Mesendoderm (in vitro differentiated cells): ENCODE measurements at regions not wholly inside any gene's neighbourhood (a gene's known extent, or its start where the extent isn't known, plus 50 kb on each side); places are given as distances from the start of the nearest gene placed in this dataset.

Experiments
- DNase-seq: peaks from one replicate; pipeline ENCODE4 v3.0.0; 2013
- H2AK5ac ChIP-seq: 2 replicates; pipeline ENCODE4 v1.6.1; 2013; ENCODE audit warnings: low read length, inconsistent platforms
- H2BK120ac ChIP-seq: 2 replicates; pipeline ENCODE4 v1.6.1; 2013; ENCODE audit warnings: low read depth, mild to moderate bottlenecking, low read length, moderate library complexity, mixed read lengths
- H2BK15ac ChIP-seq: replicated peaks from 2 replicates; pipeline ENCODE4 v1.6.1; 2013; ENCODE audit warnings: low read depth, mild to moderate bottlenecking, moderate library complexity
- H2BK5ac ChIP-seq: 2 replicates; pipeline ENCODE4 v1.6.1; 2013; ENCODE audit warnings: low read length, inconsistent platforms
- H3K18ac ChIP-seq: 2 replicates; pipeline ENCODE4 v1.6.1; 2013; ENCODE audit warnings: mild to moderate bottlenecking, low read length, mixed read lengths
- H3K23ac ChIP-seq: one replicate; pipeline ENCODE4 v1.6.1; 2013; ENCODE audit warnings: low read length
- H3K27ac ChIP-seq: 2 replicates; pipeline ENCODE4 v1.5.1; 2013; ENCODE audit warnings: low read depth, mild to moderate bottlenecking, inconsistent platforms, low read length, moderate library complexity
- H3K27me3 ChIP-seq: 2 replicates; pipeline ENCODE4 v1.6.1; 2013; ENCODE audit warnings: low read length, control low read depth, mild to moderate bottlenecking, inconsistent platforms; ENCODE audit not compliant: insufficient read depth, poor library complexity
- H3K36me3 ChIP-seq: 2 replicates; pipeline ENCODE4 v1.6.1; 2013; ENCODE audit warnings: low read length, inconsistent platforms; ENCODE audit not compliant: control insufficient read depth, insufficient read depth
- H3K4ac ChIP-seq: one replicate; pipeline ENCODE4 v1.6.1; 2013; ENCODE audit warnings: low read depth, mild to moderate bottlenecking, low read length, moderate library complexity
- H3K4me1 ChIP-seq: 2 replicates; pipeline ENCODE4 v1.6.1; 2013; ENCODE audit warnings: low read depth, low read length, inconsistent platforms; ENCODE audit not compliant: control insufficient read depth
- H3K4me2 ChIP-seq: 2 replicates; pipeline ENCODE4 v1.6.1; 2013; ENCODE audit warnings: low read length
- H3K4me3 ChIP-seq: 2 replicates; pipeline ENCODE4 v1.5.1; 2013; ENCODE audit warnings: mild to moderate bottlenecking, low read length
- H3K56ac ChIP-seq: one replicate; pipeline ENCODE4 v1.6.1; 2013; ENCODE audit warnings: low read length
- H3K79me1 ChIP-seq: 2 replicates; pipeline ENCODE4 v1.6.1; 2013; ENCODE audit warnings: low read length, inconsistent platforms
- H3K79me2 ChIP-seq: 2 replicates; pipeline ENCODE4 v1.6.1; 2013; ENCODE audit warnings: mild to moderate bottlenecking, low read length; ENCODE audit not compliant: control insufficient read depth, insufficient read depth
- H3K9ac ChIP-seq: 2 replicates; pipeline ENCODE4 v1.6.1; 2013; ENCODE audit warnings: low read length, inconsistent platforms
- H4K5ac ChIP-seq: one replicate; pipeline ENCODE4 v1.6.1; 2013; ENCODE audit warnings: low read length
- H4K8ac ChIP-seq: one replicate; pipeline ENCODE4 v1.6.1; 2013; ENCODE audit warnings: low read depth, mild to moderate bottlenecking, control low read depth, low read length, moderate library complexity
- WGBS: extraction: QIAGEN DNeasy Blood & Tissue Kit; methylation state at CpG from one replicate; pipeline ENCODE4 v1.1.7; 2013; ENCODE audit warnings: low lambda C conversion rate, missing lambda C conversion rate; ENCODE audit not compliant: insufficient coverage; ENCODE audit errors: extremely low coverage; 5-methylcytosine and 5-hydroxymethylcytosine counted together

DNA sequence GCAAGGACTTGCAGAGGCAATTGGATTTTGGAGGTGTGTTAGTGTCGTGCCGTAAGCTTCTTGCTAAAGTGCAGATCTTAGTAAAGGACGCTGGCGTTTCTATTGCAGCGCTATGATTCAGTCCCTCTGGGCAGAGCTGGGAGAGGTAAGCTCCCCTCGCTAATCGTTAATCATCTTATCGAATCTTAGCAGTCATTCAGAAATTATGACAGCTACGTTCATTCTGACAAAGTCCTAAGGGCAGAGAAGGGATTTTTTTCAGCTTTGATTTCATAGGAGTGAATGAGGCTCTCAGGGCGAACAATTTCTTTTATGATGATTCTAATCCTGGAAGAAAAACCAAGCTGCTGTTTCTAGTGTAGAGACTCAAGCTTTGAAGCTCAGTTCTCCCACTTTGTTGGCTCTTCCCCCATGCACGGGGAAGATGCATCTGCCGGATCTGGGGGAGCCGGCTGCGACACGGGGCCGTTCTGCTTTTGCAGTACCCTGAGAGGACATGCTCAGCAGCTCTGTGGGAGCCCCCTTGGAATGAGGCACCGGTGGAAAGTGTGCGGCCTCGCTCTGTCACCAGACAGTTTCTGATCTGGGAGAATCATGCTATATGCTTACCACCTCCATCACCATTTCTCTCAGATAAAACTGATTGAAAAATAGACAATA is 79.1 kb upstream of the SLC22A23 start:
- Histone ChIP-seq H3K4ac (no peak overlapping the region), H3K23ac (no peak overlapping the region), H2AK5ac (no peak overlapping the region), H3K27me3 (no peaks in the 10 kb centered on the region), H4K8ac (no peak overlapping the region), H2BK5ac (no peak overlapping the region), H2BK120ac (no peak overlapping the region), H3K79me1 (no peaks in the 10 kb centered on the region), H3K36me3 (no peaks in the 10 kb centered on the region), H3K4me2 (no peak overlapping the region), H3K79me2 (no peaks in the 10 kb centered on the region), H3K27ac (no peak overlapping the region), H3K18ac (no peak overlapping the region), H4K5ac (no peak overlapping the region), H3K9ac (no peak overlapping the region), H3K4me1 (no peaks in the 10 kb centered on the region), H3K4me3 (no peak overlapping the region), H2BK15ac (no peak overlapping the region), H3K56ac (no peak overlapping the region)
- no peak for DNase-seq
- no CpG with 5 or more reads among the region's 19 CpGs for WGBS

DNA sequence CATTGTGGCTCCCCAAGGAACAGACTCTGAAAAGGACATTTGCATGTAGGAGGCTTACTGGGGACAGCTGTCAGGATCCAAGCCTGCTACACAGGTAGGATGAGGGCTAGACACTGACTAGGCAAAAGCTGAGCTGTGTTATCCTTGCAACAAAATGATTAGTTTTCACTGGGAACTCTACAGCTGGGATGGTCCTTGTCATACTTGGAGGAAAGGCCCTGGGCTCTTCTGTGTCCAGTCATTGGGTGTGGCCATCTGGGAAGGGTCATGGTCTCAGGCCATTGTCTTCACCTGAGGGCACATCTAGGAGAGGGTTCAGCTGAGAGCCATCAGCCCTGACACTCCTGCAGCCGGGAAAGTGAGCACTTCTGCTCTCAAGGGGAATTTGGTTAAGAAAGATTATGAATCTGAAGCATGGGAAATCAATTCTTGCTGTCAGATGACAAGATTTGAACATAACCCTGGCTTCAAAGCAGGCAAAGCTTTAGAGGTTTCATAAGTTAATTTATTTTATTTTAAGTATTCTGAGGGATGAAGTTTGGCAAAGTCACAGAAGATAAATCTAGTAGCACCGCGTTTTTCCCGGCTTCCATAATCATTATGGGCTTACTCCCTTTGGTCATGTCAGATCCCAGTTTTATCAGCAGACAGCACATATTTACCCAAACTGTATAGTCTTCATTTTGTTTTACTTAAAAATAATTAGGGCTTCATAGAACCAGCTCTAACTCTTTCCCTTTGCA is 78.4 kb upstream of the SLC22A23 start:
- Histone ChIP-seq H3K27me3 (no peaks in the 10 kb centered on the region), H3K56ac (no peak overlapping the region), H3K79me1 (no peaks in the 10 kb centered on the region), H4K5ac (no peak overlapping the region), H3K4me2 (no peak overlapping the region), H3K4ac (no peak overlapping the region), H2AK5ac (no peak overlapping the region), H3K36me3 (no peaks in the 10 kb centered on the region), H3K18ac (no peak overlapping the region), H3K4me3 (no peak overlapping the region), H3K27ac (no peak overlapping the region), H3K4me1 (no peaks in the 10 kb centered on the region), H3K23ac (no peak overlapping the region), H3K9ac (no peak overlapping the region), H4K8ac (no peak overlapping the region), H2BK15ac (no peak overlapping the region), H3K79me2 (no peaks in the 10 kb centered on the region), H2BK120ac (no peak overlapping the region), H2BK5ac (no peak overlapping the region)
- no CpG with 5 or more reads among the region's 4 CpGs for WGBS
- DNase-seq: no peak

DNA sequence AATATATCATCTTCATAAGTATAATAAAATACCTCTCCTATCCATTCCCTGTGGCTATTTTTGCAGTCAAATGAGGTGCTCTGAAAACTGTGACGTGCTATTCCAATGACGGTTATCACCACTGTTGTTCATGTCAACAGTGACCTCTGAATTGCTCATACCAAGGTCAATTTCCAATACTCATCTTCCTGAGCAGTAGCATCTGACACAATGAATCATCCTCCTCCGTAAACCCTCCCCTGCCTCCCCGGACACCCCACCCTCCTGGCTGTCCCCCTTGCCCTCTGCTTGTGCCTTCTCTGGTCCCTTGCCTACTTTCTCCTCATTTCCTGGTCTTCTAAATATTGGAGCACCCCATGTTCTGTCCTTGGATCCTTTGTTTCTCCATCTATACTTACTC is 77.7 kb upstream of the SLC22A23 start:
- DNase-seq: no peak
- H2BK5ac ChIP-seq: no peak overlapping the region
- no peak overlapping the region for H3K18ac ChIP-seq
- H3K79me2 ChIP-seq: no peaks in the 10 kb centered on the region
- H3K23ac ChIP-seq: no peak overlapping the region
- H2BK120ac ChIP-seq: no peak overlapping the region
- no peak overlapping the region for H3K56ac ChIP-seq
- H3K4ac ChIP-seq: no peak overlapping the region
- no peaks in the 10 kb centered on the region for H3K27me3 ChIP-seq
- no peaks in the 10 kb centered on the region for H3K36me3 ChIP-seq
- WGBS: no CpG with 5 or more reads among the region's 4 CpGs
- H2BK15ac ChIP-seq: no peak overlapping the region
- no peaks in the 10 kb centered on the region for H3K79me1 ChIP-seq
- H2AK5ac ChIP-seq: no peak overlapping the region
- H3K4me3 ChIP-seq: no peak overlapping the region
- no peak overlapping the region for H4K8ac ChIP-seq
- no peak overlapping the region for H3K27ac ChIP-seq
- H3K4me2 ChIP-seq: no peak overlapping the region
- no peak overlapping the region for H4K5ac ChIP-seq
- no peaks in the 10 kb centered on the region for H3K4me1 ChIP-seq
- no peak overlapping the region for H3K9ac ChIP-seq

DNA sequence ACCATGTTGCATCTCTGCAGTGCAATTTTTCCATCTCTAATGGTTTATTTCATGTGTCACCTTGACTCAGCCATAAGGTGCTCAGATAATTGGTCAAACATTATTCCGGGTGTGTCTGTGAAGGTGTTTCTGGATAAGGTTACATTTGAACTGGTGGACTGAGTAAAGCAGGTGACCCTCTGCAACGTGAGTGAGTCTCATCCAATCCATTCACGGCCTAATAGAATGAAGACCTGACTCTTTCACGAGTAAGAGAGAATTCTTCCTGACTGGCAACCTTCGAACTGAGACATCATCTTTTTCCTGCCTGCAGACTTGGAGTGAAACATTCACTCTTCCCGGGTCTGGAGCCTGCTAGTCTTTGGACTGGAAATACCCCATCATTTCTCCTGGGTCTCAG is 77.1 kb upstream of the SLC22A23 start:
- H2BK120ac ChIP-seq: no peak overlapping the region
- no peak overlapping the region for H4K8ac ChIP-seq
- no peak overlapping the region for H3K23ac ChIP-seq
- H3K4me3 ChIP-seq: no peak overlapping the region
- no peak overlapping the region for H3K4ac ChIP-seq
- no peaks in the 10 kb centered on the region for H3K4me1 ChIP-seq
- no peaks in the 10 kb centered on the region for H3K79me2 ChIP-seq
- no peak overlapping the region for H2BK5ac ChIP-seq
- no peak overlapping the region for H4K5ac ChIP-seq
- H3K27me3 ChIP-seq: no peaks in the 10 kb centered on the region
- H3K56ac ChIP-seq: no peak overlapping the region
- no CpG with 5 or more reads among the region's 6 CpGs for WGBS
- no peak overlapping the region for H3K9ac ChIP-seq
- DNase-seq: no peak
- no peaks in the 10 kb centered on the region for H3K79me1 ChIP-seq
- H3K27ac ChIP-seq: no peak overlapping the region
- H3K4me2 ChIP-seq: no peak overlapping the region
- H2BK15ac ChIP-seq: no peak overlapping the region
- no peak overlapping the region for H3K18ac ChIP-seq
- no peaks in the 10 kb centered on the region for H3K36me3 ChIP-seq
- H2AK5ac ChIP-seq: no peak overlapping the region

DNA sequence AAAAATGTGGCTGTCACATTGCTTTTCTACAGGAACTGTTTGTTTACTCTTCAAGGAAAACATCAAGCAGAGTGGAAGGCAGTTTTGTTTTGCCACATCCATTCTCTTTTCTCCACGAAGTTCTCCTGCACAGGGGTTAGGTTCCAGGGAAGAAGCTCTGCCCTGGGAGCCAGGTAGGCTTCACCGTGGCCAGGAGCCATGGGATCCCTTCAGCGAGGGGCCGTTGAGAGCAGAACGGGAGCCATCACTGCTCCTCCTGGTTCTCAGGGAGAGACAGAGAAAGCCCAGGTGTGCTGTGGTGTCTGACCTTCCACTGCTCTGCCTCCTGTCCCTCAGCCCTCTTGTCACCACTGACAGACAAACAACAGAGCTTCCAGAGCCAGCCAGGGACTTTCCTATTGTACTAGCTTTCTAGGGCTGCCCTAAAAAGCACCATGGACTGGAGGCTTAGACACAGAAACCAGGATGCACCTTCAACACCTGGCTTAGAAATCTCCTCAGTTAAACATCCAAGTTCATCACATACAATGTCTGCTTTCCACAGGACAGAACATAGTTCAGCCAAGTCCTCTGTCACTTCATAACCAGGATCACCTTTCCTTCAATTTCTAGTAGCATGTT is 75.6 kb upstream of the SLC22A23 start:
- no peak overlapping the region for H3K23ac ChIP-seq
- no peak overlapping the region for H3K9ac ChIP-seq
- H3K18ac ChIP-seq: no peak overlapping the region
- H3K4ac ChIP-seq: no peak overlapping the region
- H4K5ac ChIP-seq: no peak overlapping the region
- H2BK5ac ChIP-seq: no peak overlapping the region
- H3K79me1 ChIP-seq: no peaks in the 10 kb centered on the region
- H3K4me3 ChIP-seq: no peak overlapping the region
- H4K8ac ChIP-seq: no peak overlapping the region
- H3K36me3 ChIP-seq: no peaks in the 10 kb centered on the region
- no peak overlapping the region for H3K56ac ChIP-seq
- DNase-seq: no peak
- H2AK5ac ChIP-seq: no peak overlapping the region
- no peaks in the 10 kb centered on the region for H3K27me3 ChIP-seq
- H2BK120ac ChIP-seq: no peak overlapping the region
- H3K27ac ChIP-seq: no peak overlapping the region
- no peaks in the 10 kb centered on the region for H3K4me1 ChIP-seq
- no peaks in the 10 kb centered on the region for H3K79me2 ChIP-seq
- H3K4me2 ChIP-seq: no peak overlapping the region
- WGBS: no CpG with 5 or more reads among the region's 5 CpGs
- H2BK15ac ChIP-seq: no peak overlapping the region
